ENCODE measurements at regions not wholly inside any gene's neighbourhood (a gene's known extent, or its start where the extent isn't known, plus 50 kb on each side); places are given as distances from the start of the nearest gene placed in this dataset.
"Not testable (repeated sequence)": the region's sequence is repeated elsewhere in the genome, so short reads cannot be mapped to it uniquely, and the experiment has no call there.

GRCh38 chr6:125432963-125433362, 131.2 kb upstream of the HDDC2 start:
- DNase-seq: no peak

- DNase-seq: no peak
Measured at GRCh38 chr6:125434760-125435159, 133.0 kb upstream of the HDDC2 start.

GRCh38 chr6:125439512-125439911, 137.7 kb upstream of the HDDC2 start:
- DNase-seq: no peak

GRCh38 chr6:125444006-125444923, 142.5 kb upstream of the HDDC2 start:
- no peak for DNase-seq

GRCh38 chr6:125445054-125445453, 143.3 kb upstream of the HDDC2 start:
- no peak for DNase-seq

GRCh38 chr6:125446011-125446410, 144.2 kb upstream of the HDDC2 start:
- DNase-seq: no peak

GRCh38 chr6:125451750-125452149, 150.0 kb upstream of the HDDC2 start:
- no peak for DNase-seq

GRCh38 chr6:125453516-125453915, 151.7 kb upstream of the HDDC2 start:
- DNase-seq: no peak

GRCh38 chr6:125454351-125454750, 152.6 kb upstream of the HDDC2 start:
- no peak for DNase-seq

GRCh38 chr6:125458493-125458892, 156.7 kb upstream of the HDDC2 start:
- not testable (repeated sequence) for DNase-seq

- not testable (repeated sequence) for DNase-seq
Measured at GRCh38 chr6:125465332-125465731, 163.6 kb upstream of the HDDC2 start.

GRCh38 chr6:125469915-125470314, 168.1 kb upstream of the HDDC2 start:
- no peak for DNase-seq

- no peak for DNase-seq
Measured at GRCh38 chr6:125471667-125472066, 169.9 kb upstream of the HDDC2 start.

- no peak for DNase-seq
Measured at GRCh38 chr6:125474061-125474460, 172.3 kb upstream of the HDDC2 start.

- no peak for DNase-seq
Measured at GRCh38 chr6:125477156-125477555, 175.4 kb upstream of the HDDC2 start.

GRCh38 chr6:125477844-125478243, 176.1 kb upstream of the HDDC2 start:
- no peak for DNase-seq

GRCh38 chr6:125480146-125480545, 178.4 kb upstream of the HDDC2 start:
- no peak for DNase-seq

- no peak for DNase-seq
Measured at GRCh38 chr6:125480571-125480970, 178.8 kb upstream of the HDDC2 start.

- no peak for DNase-seq
Measured at GRCh38 chr6:125481056-125481455, 179.3 kb upstream of the HDDC2 start.

GRCh38 chr6:125485757-125486156, 184.0 kb upstream of the HDDC2 start:
- no peak for DNase-seq

- DNase-seq: no peak
Measured at GRCh38 chr6:125486881-125487280, 185.1 kb upstream of the HDDC2 start.

GRCh38 chr6:125489579-125490285, 188.0 kb upstream of the HDDC2 start:
- DNase-seq: no peak

GRCh38 chr6:125491860-125492618, 190.3 kb upstream of the HDDC2 start:
- DNase-seq: no peak
